ENCODE measurements at regions not wholly inside any gene's neighbourhood (a gene's known extent, or its start where the extent isn't known, plus 50 kb on each side); places are given as distances from the start of the nearest gene placed in this dataset.

DNA sequence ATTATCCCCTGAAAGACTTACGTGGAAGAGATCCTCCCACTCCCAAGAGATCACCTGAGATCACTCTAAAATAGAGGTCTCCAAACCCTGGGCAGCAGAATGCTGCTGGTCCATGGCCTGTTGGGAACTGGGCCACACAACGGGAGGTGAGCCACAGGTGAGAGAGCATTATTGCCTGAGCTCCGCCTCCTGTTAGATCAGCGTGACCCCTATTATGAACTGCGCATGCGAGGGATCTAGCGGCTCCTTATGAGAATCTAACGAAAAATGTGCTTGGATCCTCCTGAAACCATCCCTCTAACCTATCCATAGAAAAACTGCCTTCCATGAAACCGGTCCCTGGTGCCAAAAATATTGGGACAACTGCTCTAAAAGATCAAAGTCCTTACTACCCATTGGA lies 1057.4 kb downstream of the EPHA7 start:
- Histone ChIP-seq H3K4me3 (no peak overlapping the region), H3K4me1 (no peaks in the 10 kb centered on the region), H3K9me3 (no peaks in the 10 kb centered on the region), H3K27ac (no peak overlapping the region), H3K4me2 (no peak overlapping the region)
- FAIRE-seq, result no peak
- no peak for ATAC-seq
- ChIA-PET CTCF (no interaction called here), POLR2A (no interaction called here)
- TF ChIP-seq KDM1A (IDR thresholded peaks at IDR 0.05; ENCODE audit: low read depth) (no peak), FOSL2 (IDR thresholded peaks at IDR 0.05) (no peak), FOSL2 (CRISPR knock-in tag; IDR thresholded peaks at IDR 0.05) (no peak), HEYL (CRISPR knock-in tag; IDR thresholded peaks at IDR 0.05) (no peak), ZNF302 (CRISPR knock-in tag; IDR thresholded peaks at IDR 0.05) (no peak), MAZ (IDR thresholded peaks at IDR 0.05; ENCODE audit: borderline replicate concordance, low read depth, low read length) (no peak), GATA3 (IDR thresholded peaks at IDR 0.05; ENCODE audit: borderline replicate concordance) (no peak), RFX5 (IDR thresholded peaks at IDR 0.05) (no peak), FOXS1 (CRISPR knock-in tag; IDR thresholded peaks at IDR 0.05) (no peak)
- TF ChIP-seq, protein P1, sequence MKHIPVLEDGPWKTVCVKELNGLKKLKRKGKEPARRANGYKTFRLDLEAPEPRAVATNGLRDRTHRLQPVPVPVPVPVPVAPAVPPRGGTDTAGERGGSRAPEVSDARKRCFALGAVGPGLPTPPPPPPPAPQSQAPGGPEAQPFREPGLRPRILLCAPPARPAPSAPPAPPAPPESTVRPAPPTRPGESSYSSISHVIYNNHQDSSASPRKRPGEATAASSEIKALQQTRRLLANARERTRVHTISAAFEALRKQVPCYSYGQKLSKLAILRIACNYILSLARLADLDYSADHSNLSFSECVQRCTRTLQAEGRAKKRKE (CRISPR knock-in tag; IDR thresholded peaks at IDR 0.05; ENCODE audit: low read depth), result no peak
- DNase-seq (ENCODE audit: low read depth in 1 of 2, low spot score in 1 of 2), result no peak
- WGBS (ENCODE audit: missing lambda C conversion rate), result 8% methylated on average over 3 of the region's 9 CpGs

DNA sequence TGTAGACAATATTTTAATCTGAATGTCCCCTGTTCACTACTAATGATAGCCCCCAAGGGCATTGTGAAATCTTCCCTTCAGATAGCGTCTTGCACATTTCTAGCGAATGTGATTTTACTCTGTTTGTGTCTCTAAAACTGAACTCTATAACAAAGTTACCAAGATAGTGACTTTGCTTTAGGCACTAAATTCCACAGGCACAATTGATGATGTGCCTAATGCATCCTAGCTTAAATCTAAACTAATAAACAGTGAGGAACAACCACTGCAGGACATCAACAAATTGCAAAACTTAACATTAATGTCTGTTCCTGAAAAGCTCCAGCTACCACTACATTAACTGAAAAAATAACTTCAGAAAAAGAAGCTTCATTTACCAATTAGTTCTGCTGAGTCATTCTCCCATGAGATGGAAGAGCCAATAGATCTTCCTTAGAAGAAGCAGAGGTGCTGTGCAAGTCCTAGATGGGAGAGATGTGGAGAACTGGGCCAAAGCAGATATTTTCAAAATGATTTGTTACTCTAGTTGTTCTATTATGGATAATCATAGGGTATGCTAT lies 1065.0 kb downstream of the EPHA7 start:
- Histone ChIP-seq H3K4me3 (no peak overlapping the region), H3K4me2 (no peak overlapping the region), H3K9me3 (no peaks in the 10 kb centered on the region), H3K27ac (no peak overlapping the region), H3K4me1 (no peaks in the 10 kb centered on the region)
- no peak for DNase-seq (ENCODE audit: low read depth in 1 of 2, low spot score in 1 of 2)
- CTCF ChIA-PET, result no interaction called here
- ATAC-seq, result no peak
- WGBS (ENCODE audit: missing lambda C conversion rate), result 30% methylated on average over 2 of the region's 2 CpGs
- FAIRE-seq, result no peak
- no peak for TF ChIP-seq CBX8 (IDR thresholded peaks at IDR 0.05)
- no peak for TF ChIP-seq TP53 (CRISPR knock-in tag; IDR thresholded peaks at IDR 0.05)
- no peak for TF ChIP-seq HDAC2 (IDR thresholded peaks at IDR 0.05)
- TF ChIP-seq RNF2 (IDR thresholded peaks at IDR 0.05; ENCODE audit: borderline replicate concordance, low read depth), result no peak
- no peak for TF ChIP-seq TFCP2L1 (CRISPR knock-in tag; IDR thresholded peaks at IDR 0.05)
- TF ChIP-seq, protein P2, sequence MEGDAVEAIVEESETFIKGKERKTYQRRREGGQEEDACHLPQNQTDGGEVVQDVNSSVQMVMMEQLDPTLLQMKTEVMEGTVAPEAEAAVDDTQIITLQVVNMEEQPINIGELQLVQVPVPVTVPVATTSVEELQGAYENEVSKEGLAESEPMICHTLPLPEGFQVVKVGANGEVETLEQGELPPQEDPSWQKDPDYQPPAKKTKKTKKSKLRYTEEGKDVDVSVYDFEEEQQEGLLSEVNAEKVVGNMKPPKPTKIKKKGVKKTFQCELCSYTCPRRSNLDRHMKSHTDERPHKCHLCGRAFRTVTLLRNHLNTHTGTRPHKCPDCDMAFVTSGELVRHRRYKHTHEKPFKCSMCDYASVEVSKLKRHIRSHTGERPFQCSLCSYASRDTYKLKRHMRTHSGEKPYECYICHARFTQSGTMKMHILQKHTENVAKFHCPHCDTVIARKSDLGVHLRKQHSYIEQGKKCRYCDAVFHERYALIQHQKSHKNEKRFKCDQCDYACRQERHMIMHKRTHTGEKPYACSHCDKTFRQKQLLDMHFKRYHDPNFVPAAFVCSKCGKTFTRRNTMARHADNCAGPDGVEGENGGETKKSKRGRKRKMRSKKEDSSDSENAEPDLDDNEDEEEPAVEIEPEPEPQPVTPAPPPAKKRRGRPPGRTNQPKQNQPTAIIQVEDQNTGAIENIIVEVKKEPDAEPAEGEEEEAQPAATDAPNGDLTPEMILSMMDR (IDR thresholded peaks at IDR 0.05), result no peak
- no peak for TF ChIP-seq ZFP36 (IDR thresholded peaks at IDR 0.05; ENCODE audit: borderline replicate concordance, partially characterized antibody)
- TF ChIP-seq BHLHE40 (IDR thresholded peaks at IDR 0.05; ENCODE audit: low read depth, low read length), result no peak
- no peak for TF ChIP-seq CHD4 (IDR thresholded peaks at IDR 0.05; ENCODE audit: borderline replicate concordance)
- no peak for TF ChIP-seq ZNF302 (CRISPR knock-in tag; IDR thresholded peaks at IDR 0.05)
- TF ChIP-seq CEBPB (IDR thresholded peaks at IDR 0.05), result no peak
- POLR2A ChIA-PET, result no interaction called here

DNA sequence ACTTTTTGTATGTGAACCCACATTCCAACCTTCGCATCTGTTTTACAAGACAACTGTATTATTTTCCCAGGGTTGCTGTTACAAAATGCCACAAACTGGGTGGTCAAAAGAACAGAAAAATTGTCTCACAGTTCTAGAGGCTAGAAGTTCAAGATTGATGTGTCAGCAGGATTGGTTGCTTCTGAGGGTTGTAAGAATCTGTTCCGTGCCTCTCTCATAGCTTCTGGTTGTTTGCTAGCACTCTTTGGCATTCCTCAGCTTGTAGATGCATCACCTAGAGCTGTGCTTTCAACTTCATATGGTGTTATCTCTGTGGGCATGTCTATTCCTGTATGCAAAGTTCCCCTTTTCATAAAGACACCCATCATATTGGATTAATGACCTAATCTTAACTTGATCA lies 1067.2 kb downstream of the EPHA7 start:
- no peak overlapping the region for H3K4me2 ChIP-seq
- ChIA-PET POLR2A (no interaction called here), CTCF (no interaction called here)
- no peak for DNase-seq (ENCODE audit: low read depth in 1 of 2, low spot score in 1 of 2)
- H3K4me1 ChIP-seq, result no peaks in the 10 kb centered on the region
- 22% methylated on average over 2 of the region's 2 CpGs for WGBS (ENCODE audit: missing lambda C conversion rate)
- no peak overlapping the region for H3K4me3 ChIP-seq
- no peak overlapping the region for H3K27ac ChIP-seq
- no peaks in the 10 kb centered on the region for H3K9me3 ChIP-seq
- FAIRE-seq, result no peak
- ATAC-seq, result no peak
- no peak for TF ChIP-seq MYC (IDR thresholded peaks at IDR 0.05; ENCODE audit: borderline replicate concordance, low read length)
- TF ChIP-seq ESRRA (IDR thresholded peaks at IDR 0.05; ENCODE audit: borderline replicate concordance, low read length), result no peak
- TF ChIP-seq ZC3H11A (IDR thresholded peaks at IDR 0.05), result no peak
- TF ChIP-seq GATA3 (IDR thresholded peaks at IDR 0.05; ENCODE audit: borderline replicate concordance), result no peak
- peak; percentile 35 for TF ChIP-seq MAFK (IDR thresholded peaks at IDR 0.05; ENCODE audit: partially characterized antibody)
